GM12878 (cell line): ENCODE measurements at regions not wholly inside any gene's neighbourhood (a gene's known extent, or its start where the extent isn't known, plus 50 kb on each side); places are given as distances from the start of the nearest gene placed in this dataset.

Experiments used
- BCL11A ChIP-seq: IDR thresholded peaks from 2 replicates; pipeline ENCODE4 v1.6.1; 2011; ENCODE audit warnings: low read depth, low read length
- CBFB ChIP-seq: IDR thresholded peaks from 2 replicates; pipeline ENCODE4 v1.6.1; 2016; ENCODE audit warnings: antibody characterized with exemption, low read depth
- CHD2 ChIP-seq: IDR thresholded peaks from 2 replicates; pipeline ENCODE4 v1.6.1; 2011; ENCODE audit warnings: low read depth, low read length, improper control_type of control experiment, borderline replicate concordance
- EGR1 ChIP-seq, 2 experiments: IDR thresholded peaks; 1 replicate in 1 of 2; 2 replicates in 1 of 2; pipeline ENCODE4 v1.6.1; 2011 to 2012; ENCODE audit warnings: low read depth in 2 of 2, low read length in 2 of 2, borderline replicate concordance in 1 of 2, mild to moderate bottlenecking in 1 of 2, moderate library complexity in 1 of 2
- HDAC6 ChIP-seq: fragments of 200-600 bp; sonication (generic); IDR thresholded peaks from one replicate; pipeline ENCODE4 v1.8.0; 2017; ENCODE audit warnings: antibody characterized with exemption; ENCODE audit not compliant: unreplicated experiment
- IKZF1 ChIP-seq: fragments of 450-650 bp; conservative IDR thresholded peaks from 2 replicates; pipeline ENCODE4 v1.6.1; 2017; ENCODE audit warnings: antibody characterized with exemption, mild to moderate bottlenecking
- KLF5 ChIP-seq: fragments of 450-650 bp; IDR thresholded peaks from 2 replicates; pipeline ENCODE4 v1.6.1; 2014; ENCODE audit warnings: mild to moderate bottlenecking; ENCODE audit not compliant: partially characterized antibody
- MYC ChIP-seq: IDR thresholded peaks from 2 replicates; pipeline ENCODE4 v1.6.1; 2011; ENCODE audit warnings: mild to moderate bottlenecking, low read length, moderate library complexity, inconsistent platforms; ENCODE audit not compliant: insufficient read depth, insufficient replicate concordance, insufficient read length, severe bottlenecking
- NBN ChIP-seq: fragments of 450-650 bp; IDR thresholded peaks from 2 replicates; pipeline ENCODE4 v1.6.1; 2016
- NFXL1 ChIP-seq: fragments of 450-650 bp; IDR thresholded peaks from 2 replicates; pipeline ENCODE4 v1.6.1; 2017; ENCODE audit warnings: antibody characterized with exemption, mild to moderate bottlenecking, borderline replicate concordance
- NR2C2 ChIP-seq: IDR thresholded peaks from 2 replicates; pipeline ENCODE4 v1.6.1; 2011; ENCODE audit warnings: borderline replicate concordance, low read depth; ENCODE audit not compliant: control insufficient read depth, insufficient read length
- NR2F1 ChIP-seq: fragments of 450-650 bp; conservative IDR thresholded peaks from 2 replicates; pipeline ENCODE4 v1.6.1; 2017; ENCODE audit warnings: mild to moderate bottlenecking
- NRF1 ChIP-seq: conservative IDR thresholded peaks from 2 replicates; pipeline ENCODE4 v1.6.1; 2011; ENCODE audit warnings: mild to moderate bottlenecking, low read depth, low read length, improper control_type of control experiment
- PML ChIP-seq: IDR thresholded peaks from 2 replicates; pipeline ENCODE4 v1.6.1; 2012; ENCODE audit warnings: low read length, inconsistent platforms
- POU2F2 ChIP-seq: IDR thresholded peaks from 3 replicates; pipeline ENCODE4 v1.6.1; 2011; ENCODE audit warnings: low read depth, mild to moderate bottlenecking, low read length, borderline replicate concordance
- RAD21 ChIP-seq: IDR thresholded peaks from 2 replicates; pipeline ENCODE4 v1.6.1; 2011; ENCODE audit warnings: mild to moderate bottlenecking, low read depth, low read length, moderate library complexity; ENCODE audit not compliant: insufficient read depth
- RB1 ChIP-seq: fragments of 450-650 bp; formaldehyde crosslinking; IDR thresholded peaks from 2 replicates; pipeline ENCODE4 v1.6.1; 2017; ENCODE audit warnings: mild to moderate bottlenecking, borderline replicate concordance
- SP1 ChIP-seq: IDR thresholded peaks from one replicate; pipeline ENCODE4 v1.6.1; 2011; ENCODE audit warnings: low read depth, low read length
- STAT1 ChIP-seq: fragments of 450-650 bp; conservative IDR thresholded peaks from 2 replicates; pipeline ENCODE4 v1.6.1; 2014; ENCODE audit warnings: antibody characterized with exemption, mild to moderate bottlenecking
- SUPT20H ChIP-seq: IDR thresholded peaks from 2 replicates; pipeline ENCODE4 v1.6.1; 2011; ENCODE audit warnings: low read depth, mild to moderate bottlenecking, low read length, moderate library complexity, borderline replicate concordance; ENCODE audit not compliant: control insufficient read depth
- TAF1 ChIP-seq: IDR thresholded peaks from 2 replicates; pipeline ENCODE4 v1.6.1; 2011; ENCODE audit warnings: mild to moderate bottlenecking, low read depth, low read length, borderline replicate concordance
- TBL1XR1 ChIP-seq: IDR thresholded peaks from 2 replicates; pipeline ENCODE4 v1.6.1; 2012; ENCODE audit warnings: low read depth, low read length, improper control_type of control experiment
- ZNF274 ChIP-seq: IDR thresholded peaks from one replicate; pipeline ENCODE4 v1.8.0; 2011; ENCODE audit not compliant: insufficient read length, insufficient read depth
- ZNF384 ChIP-seq: IDR thresholded peaks from 2 replicates; pipeline ENCODE4 v1.6.1; 2012; ENCODE audit warnings: low read depth, mild to moderate bottlenecking, low read length, improper control_type of control experiment, borderline replicate concordance
- TF ChIP-seq, protein P1 (sequence below): fragments of 450-650 bp; conservative IDR thresholded peaks from 2 replicates; pipeline ENCODE4 v1.6.1; 2017; ENCODE audit warnings: mild to moderate bottlenecking, moderate library complexity
- TF ChIP-seq, protein P2 (sequence below): fragments of 450-650 bp; IDR thresholded peaks from 2 replicates; pipeline ENCODE4 v1.6.1; 2017; ENCODE audit warnings: mild to moderate bottlenecking, low read depth, inconsistent platforms; ENCODE audit not compliant: poor library complexity, severe bottlenecking

DNA sequence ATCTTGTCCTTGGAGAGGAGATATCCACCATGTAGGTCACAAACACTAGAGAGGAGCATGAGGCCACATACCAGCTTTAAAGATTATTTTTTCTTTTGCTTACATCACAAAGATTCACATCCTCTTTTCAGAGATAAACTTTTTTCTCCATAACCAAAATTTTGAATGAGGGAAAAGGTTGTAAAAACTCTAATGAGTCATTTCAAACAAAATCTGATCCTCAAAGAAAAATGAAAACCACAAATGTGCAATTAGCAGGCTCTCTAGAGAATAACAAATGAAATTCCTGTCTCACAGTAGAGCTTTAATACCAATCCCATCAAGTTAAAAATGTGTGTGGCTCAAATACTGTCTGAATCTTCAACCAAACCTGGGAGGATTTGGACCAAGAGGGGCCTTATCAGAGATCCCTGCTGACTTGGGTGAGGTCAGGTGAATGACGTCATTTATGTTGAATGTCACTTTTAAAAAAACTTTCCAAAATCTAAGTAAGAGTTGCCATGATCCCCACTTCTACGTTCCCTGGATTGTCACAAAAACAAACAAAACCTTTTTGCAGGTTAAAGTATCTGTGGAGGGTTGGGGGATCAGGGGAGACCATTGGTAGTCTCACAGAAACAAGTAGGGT is 261.5 kb upstream of the NPSR1 start (continued):
- TF ChIP-seq NBN (0 out of 2 replicates have a peak, but pooled peaks have one; percentile 33), MYC (no peak), ZNF274 (no peak), IKZF1 (peak; percentile 79), STAT1 (no peak), RB1 (no peak), NR2C2 (no peak), ZNF384 (peak; percentile 55; the same call in 1 of the 2 replicates), NRF1 (no peak), NFXL1 (no peak), HDAC6 (no peak), KLF5 (no peak), CBFB (no peak), BCL11A (0 out of 2 replicates have a peak, but pooled peaks have one; percentile 18), POU2F2 (no peak), SUPT20H (no peak), NR2F1 (0 out of 2 replicates have a peak, but pooled peaks have one; percentile 45), CHD2 (no peak), TAF1 (no peak), PML (no peak), TBL1XR1 (no peak), RAD21 (no peak), EGR1 (IDR thresholded peaks at IDR 0.05; ENCODE audit: borderline replicate concordance in 1 of 2, low read depth in 2 of 2, low read length in 2 of 2) (no peak), SP1 (no peak)
- TF ChIP-seq, protein P1, sequence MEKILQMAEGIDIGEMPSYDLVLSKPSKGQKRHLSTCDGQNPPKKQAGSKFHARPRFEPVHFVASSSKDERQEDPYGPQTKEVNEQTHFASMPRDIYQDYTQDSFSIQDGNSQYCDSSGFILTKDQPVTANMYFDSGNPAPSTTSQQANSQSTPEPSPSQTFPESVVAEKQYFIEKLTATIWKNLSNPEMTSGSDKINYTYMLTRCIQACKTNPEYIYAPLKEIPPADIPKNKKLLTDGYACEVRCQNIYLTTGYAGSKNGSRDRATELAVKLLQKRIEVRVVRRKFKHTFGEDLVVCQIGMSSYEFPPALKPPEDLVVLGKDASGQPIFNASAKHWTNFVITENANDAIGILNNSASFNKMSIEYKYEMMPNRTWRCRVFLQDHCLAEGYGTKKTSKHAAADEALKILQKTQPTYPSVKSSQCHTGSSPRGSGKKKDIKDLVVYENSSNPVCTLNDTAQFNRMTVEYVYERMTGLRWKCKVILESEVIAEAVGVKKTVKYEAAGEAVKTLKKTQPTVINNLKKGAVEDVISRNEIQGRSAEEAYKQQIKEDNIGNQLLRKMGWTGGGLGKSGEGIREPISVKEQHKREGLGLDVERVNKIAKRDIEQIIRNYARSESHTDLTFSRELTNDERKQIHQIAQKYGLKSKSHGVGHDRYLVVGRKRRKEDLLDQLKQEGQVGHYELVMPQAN: no peak
- TF ChIP-seq, protein P2, sequence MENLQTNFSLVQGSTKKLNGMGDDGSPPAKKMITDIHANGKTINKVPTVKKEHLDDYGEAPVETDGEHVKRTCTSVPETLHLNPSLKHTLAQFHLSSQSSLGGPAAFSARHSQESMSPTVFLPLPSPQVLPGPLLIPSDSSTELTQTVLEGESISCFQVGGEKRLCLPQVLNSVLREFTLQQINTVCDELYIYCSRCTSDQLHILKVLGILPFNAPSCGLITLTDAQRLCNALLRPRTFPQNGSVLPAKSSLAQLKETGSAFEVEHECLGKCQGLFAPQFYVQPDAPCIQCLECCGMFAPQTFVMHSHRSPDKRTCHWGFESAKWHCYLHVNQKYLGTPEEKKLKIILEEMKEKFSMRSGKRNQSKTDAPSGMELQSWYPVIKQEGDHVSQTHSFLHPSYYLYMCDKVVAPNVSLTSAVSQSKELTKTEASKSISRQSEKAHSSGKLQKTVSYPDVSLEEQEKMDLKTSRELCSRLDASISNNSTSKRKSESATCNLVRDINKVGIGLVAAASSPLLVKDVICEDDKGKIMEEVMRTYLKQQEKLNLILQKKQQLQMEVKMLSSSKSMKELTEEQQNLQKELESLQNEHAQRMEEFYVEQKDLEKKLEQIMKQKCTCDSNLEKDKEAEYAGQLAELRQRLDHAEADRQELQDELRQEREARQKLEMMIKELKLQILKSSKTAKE: peak; percentile 70
